ENCODE measurements at regions not wholly inside any gene's neighbourhood (a gene's known extent, or its start where the extent isn't known, plus 50 kb on each side); places are given as distances from the start of the nearest gene placed in this dataset.

GRCh38 chr4:96247096-96247495 lies 407.2 kb downstream of the PDHA2 start:
- no peak overlapping the region for H3K4me3 Mint-ChIP-seq (ENCODE audit: unreplicated experiment)
- Histone ChIP-seq H3K9me3 (ENCODE audit: insufficient read depth, low read depth, low read length) (no peaks in the 10 kb centered on the region), H3K79me2 (ENCODE audit: insufficient read depth, low read length) (no peaks in the 10 kb centered on the region), H4K20me1 (ENCODE audit: insufficient read depth, low read length) (no peaks in the 10 kb centered on the region), H2AFZ (ENCODE audit: low read depth, low read length) (no peak overlapping the region), H3K4me1 (ENCODE audit: insufficient read depth, low read length) (no peaks in the 10 kb centered on the region), H3K4me2 (ENCODE audit: low read length) (no peak overlapping the region), H3K27me3 (ENCODE audit: insufficient read depth, low read length) (no peaks in the 10 kb centered on the region), H3K27ac (ENCODE audit: low read depth, low read length) (no peak overlapping the region), H3K4me3 (ENCODE audit: insufficient read depth, low read depth, low read length) (no peak overlapping the region), H3K9ac (ENCODE audit: low read length) (no peak overlapping the region), H3K36me3 (ENCODE audit: insufficient read depth, low read length) (no peaks in the 10 kb centered on the region)
- no peaks in the 10 kb centered on the region for H3K9me3 Mint-ChIP-seq (ENCODE audit: unreplicated experiment)
- H3K27ac Mint-ChIP-seq (ENCODE audit: unreplicated experiment) = no peak overlapping the region
- no peaks in the 10 kb centered on the region for H3K4me1 Mint-ChIP-seq (ENCODE audit: low read depth, unreplicated experiment)
- no peaks in the 10 kb centered on the region for H3K27me3 Mint-ChIP-seq (ENCODE audit: low read depth, unreplicated experiment)
- no peaks in the 10 kb centered on the region for H3K36me3 Mint-ChIP-seq (ENCODE audit: low read depth, unreplicated experiment)
- DNase-seq (ENCODE audit: low read depth) (no peak), FAIRE-seq (no peak)
- TF ChIP-seq EZH2 (IDR thresholded peaks at IDR 0.05; ENCODE audit: insufficient read depth, low read length) (no peak), CTCF (IDR thresholded peaks at IDR 0.05; ENCODE audit: insufficient read depth, low read depth, low read length) (no peak)

- Mint-ChIP-seq H3K27ac (ENCODE audit: unreplicated experiment) (no peak overlapping the region), H3K36me3 (ENCODE audit: low read depth, unreplicated experiment) (no peaks in the 10 kb centered on the region), H3K4me3 (ENCODE audit: unreplicated experiment) (no peak overlapping the region), H3K27me3 (ENCODE audit: low read depth, unreplicated experiment) (no peaks in the 10 kb centered on the region), H3K9me3 (ENCODE audit: unreplicated experiment) (peaks cover 2% of the 10 kb centered on the region), H3K4me1 (ENCODE audit: low read depth, unreplicated experiment) (no peaks in the 10 kb centered on the region)
- Histone ChIP-seq H3K4me2 (ENCODE audit: low read length) (no peak overlapping the region), H3K9ac (ENCODE audit: low read length) (no peak overlapping the region), H3K27me3 (ENCODE audit: insufficient read depth, low read length) (no peaks in the 10 kb centered on the region), H3K4me1 (ENCODE audit: insufficient read depth, low read length) (no peaks in the 10 kb centered on the region), H3K27ac (ENCODE audit: low read depth, low read length) (no peak overlapping the region), H4K20me1 (ENCODE audit: insufficient read depth, low read length) (no peaks in the 10 kb centered on the region), H3K4me3 (ENCODE audit: insufficient read depth, low read depth, low read length) (no peak overlapping the region), H3K79me2 (ENCODE audit: insufficient read depth, low read length) (no peaks in the 10 kb centered on the region), H2AFZ (ENCODE audit: low read depth, low read length) (no peak overlapping the region), H3K9me3 (ENCODE audit: insufficient read depth, low read depth, low read length) (peaks cover 3% of the 10 kb centered on the region), H3K36me3 (ENCODE audit: insufficient read depth, low read length) (no peaks in the 10 kb centered on the region)
- FAIRE-seq (no peak), DNase-seq (ENCODE audit: low read depth) (no peak)
- TF ChIP-seq EZH2 (IDR thresholded peaks at IDR 0.05; ENCODE audit: insufficient read depth, low read length) = no peak
- TF ChIP-seq CTCF (IDR thresholded peaks at IDR 0.05; ENCODE audit: insufficient read depth, low read depth, low read length) = no peak
Measured at GRCh38 chr4:96248225-96248624, 408.3 kb downstream of the PDHA2 start.

GRCh38 chr4:96260064-96260682 lies 420.3 kb downstream of the PDHA2 start:
- DNase-seq (ENCODE audit: low read depth) (peak; percentile 11), FAIRE-seq (no peak)
- Histone ChIP-seq H3K27me3 (ENCODE audit: insufficient read depth, low read length) (no peaks in the 10 kb centered on the region), H3K36me3 (ENCODE audit: insufficient read depth, low read length) (no peaks in the 10 kb centered on the region), H3K4me2 (ENCODE audit: low read length) (no peak overlapping the region), H3K27ac (ENCODE audit: low read depth, low read length) (no peak overlapping the region), H3K4me3 (ENCODE audit: insufficient read depth, low read depth, low read length) (no peak overlapping the region), H3K4me1 (ENCODE audit: insufficient read depth, low read length) (no peaks in the 10 kb centered on the region), H3K79me2 (ENCODE audit: insufficient read depth, low read length) (no peaks in the 10 kb centered on the region), H3K9ac (ENCODE audit: low read length) (no peak overlapping the region), H4K20me1 (ENCODE audit: insufficient read depth, low read length) (no peaks in the 10 kb centered on the region), H3K9me3 (ENCODE audit: insufficient read depth, low read depth, low read length) (no peaks in the 10 kb centered on the region), H2AFZ (ENCODE audit: low read depth, low read length) (no peak overlapping the region)
- Mint-ChIP-seq H3K4me1 (ENCODE audit: low read depth, unreplicated experiment) (no peaks in the 10 kb centered on the region), H3K27ac (ENCODE audit: unreplicated experiment) (no peak overlapping the region), H3K9me3 (ENCODE audit: unreplicated experiment) (no peaks in the 10 kb centered on the region), H3K27me3 (ENCODE audit: low read depth, unreplicated experiment) (no peaks in the 10 kb centered on the region), H3K36me3 (ENCODE audit: low read depth, unreplicated experiment) (no peaks in the 10 kb centered on the region), H3K4me3 (ENCODE audit: unreplicated experiment) (no peak overlapping the region)
- TF ChIP-seq EZH2 (IDR thresholded peaks at IDR 0.05; ENCODE audit: insufficient read depth, low read length) (no peak), CTCF (IDR thresholded peaks at IDR 0.05; ENCODE audit: insufficient read depth, low read depth, low read length) (no peak)
